Gastroesophageal sphincter (tissue), 4 donors: ENCODE measurements at regions not wholly inside any gene's neighbourhood (a gene's known extent, or its start where the extent isn't known, plus 50 kb on each side); places are given as distances from the start of the nearest gene placed in this dataset.
"Not testable (repeated sequence)": the region's sequence is repeated elsewhere in the genome, so short reads cannot be mapped to it uniquely, and the experiment has no call there.

Source experiments
- ATAC-seq: fragments of 150-250 bp; one replicate; pipeline ENCODE4 v1.9.1; 2016; ENCODE audit warnings: mild to moderate bottlenecking, moderate library complexity
- H3K27ac ChIP-seq, 4 donors: fragments of 200-600 bp; sonication (generic) in 3 of 4; 1 replicate in 3 of 4; 2 replicates in 1 of 4; pipeline ENCODE4 v1.5.1; 2016 to 2019
- H3K27me3 ChIP-seq: fragments of 200-600 bp; sonication (generic); one replicate; pipeline ENCODE4 v1.5.1; 2019
- H3K36me3 ChIP-seq, 2 donors: fragments of 200-600 bp; sonication (generic); one replicate each; pipeline ENCODE4 v1.5.1; 2019; ENCODE audit warnings: control low read depth in 1 of 2
- H3K4me1 ChIP-seq, 3 donors: fragments of 200-600 bp; sonication (generic); 1 replicate in 2 of 3; 2 replicates in 1 of 3; pipeline ENCODE4 v1.5.1; 2016 to 2019; ENCODE audit warnings: control low read depth in 2 of 3
- H3K4me3 ChIP-seq, 2 donors: fragments of 200-600 bp; sonication (generic); one replicate each; pipeline ENCODE4 v1.5.1; 2019; ENCODE audit warnings: mild to moderate bottlenecking in 1 of 2, moderate library complexity in 1 of 2
- H3K9me3 ChIP-seq, 3 donors: fragments of 200-600 bp; sonication (generic); one replicate each; pipeline ENCODE4 v1.5.1; 2017 to 2019; ENCODE audit warnings: control low read depth in 2 of 3
- EP300 ChIP-seq: sonication (generic); formaldehyde crosslinking; IDR thresholded peaks from one replicate; pipeline ENCODE4 v1.6.1; 2017; ENCODE audit warnings: antibody characterized with exemption, mild to moderate bottlenecking
- POLR2A ChIP-seq, 2 donors: fragments of 450-650 bp; IDR thresholded peaks; one replicate each; pipeline ENCODE4 v1.6.1; 2017; ENCODE audit warnings: antibody characterized with exemption in 2 of 2, mild to moderate bottlenecking in 2 of 2, moderate library complexity in 1 of 2
- POLR2AphosphoS5 ChIP-seq: sonication (generic); formaldehyde crosslinking; IDR thresholded peaks from one replicate; pipeline ENCODE4 v1.6.1; 2017; ENCODE audit warnings: antibody characterized with exemption
- WGBS, 2 donors: methylation state at CpG; one replicate each; pipeline ENCODE4 v1.1.5; 2018; ENCODE audit warnings: low coverage in 1 of 2; 5-methylcytosine and 5-hydroxymethylcytosine counted together
- TF ChIP-seq, protein P1 (sequence below), 4 experiments: fragments of 200-600 bp in 2 of 4; fragments of 450-650 bp in 2 of 4; sonication (generic) in 1 of 4; IDR thresholded peaks; one replicate each; pipeline ENCODE4 v1.5.1; 2017 to 2019; ENCODE audit warnings: antibody characterized with exemption in 4 of 4, mild to moderate bottlenecking in 2 of 4, moderate library complexity in 2 of 4

DNA sequence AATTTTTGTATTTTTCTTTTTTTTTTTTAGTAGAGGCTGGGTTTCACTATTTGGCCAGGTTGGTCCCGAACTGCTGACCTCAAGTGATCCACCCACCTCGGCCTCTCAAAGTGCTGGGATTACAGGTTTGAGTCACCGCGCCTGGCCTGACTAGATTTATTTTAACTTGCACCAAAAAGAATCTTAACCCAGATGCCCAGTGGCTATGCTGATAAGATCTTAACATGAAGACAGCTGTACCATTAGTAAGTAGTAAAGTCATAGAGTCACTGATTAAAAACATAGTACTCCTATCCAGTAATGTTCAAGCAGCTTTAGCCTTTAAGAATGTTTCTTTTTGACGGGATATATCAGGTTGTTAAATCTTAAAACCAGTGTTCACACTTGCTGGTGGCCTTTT lies 1061.8 kb upstream of the FLRT2 start:
- 100% methylated on average over 1 of the region's 5 CpGs; no CpG with 5 or more reads in 1 of the 2 donors for WGBS, 2 donors
- TF ChIP-seq EP300 (no peak), POLR2AphosphoS5 (no peak), POLR2A (IDR thresholded peaks at IDR 0.05) (no peak)
- TF ChIP-seq, protein P1, sequence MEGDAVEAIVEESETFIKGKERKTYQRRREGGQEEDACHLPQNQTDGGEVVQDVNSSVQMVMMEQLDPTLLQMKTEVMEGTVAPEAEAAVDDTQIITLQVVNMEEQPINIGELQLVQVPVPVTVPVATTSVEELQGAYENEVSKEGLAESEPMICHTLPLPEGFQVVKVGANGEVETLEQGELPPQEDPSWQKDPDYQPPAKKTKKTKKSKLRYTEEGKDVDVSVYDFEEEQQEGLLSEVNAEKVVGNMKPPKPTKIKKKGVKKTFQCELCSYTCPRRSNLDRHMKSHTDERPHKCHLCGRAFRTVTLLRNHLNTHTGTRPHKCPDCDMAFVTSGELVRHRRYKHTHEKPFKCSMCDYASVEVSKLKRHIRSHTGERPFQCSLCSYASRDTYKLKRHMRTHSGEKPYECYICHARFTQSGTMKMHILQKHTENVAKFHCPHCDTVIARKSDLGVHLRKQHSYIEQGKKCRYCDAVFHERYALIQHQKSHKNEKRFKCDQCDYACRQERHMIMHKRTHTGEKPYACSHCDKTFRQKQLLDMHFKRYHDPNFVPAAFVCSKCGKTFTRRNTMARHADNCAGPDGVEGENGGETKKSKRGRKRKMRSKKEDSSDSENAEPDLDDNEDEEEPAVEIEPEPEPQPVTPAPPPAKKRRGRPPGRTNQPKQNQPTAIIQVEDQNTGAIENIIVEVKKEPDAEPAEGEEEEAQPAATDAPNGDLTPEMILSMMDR (IDR thresholded peaks at IDR 0.05) = no peak
- H3K27ac ChIP-seq = no peak overlapping the region
- no peaks in the 10 kb centered on the region for H3K9me3 ChIP-seq
- H3K4me1 ChIP-seq = no peaks in the 10 kb centered on the region
- no peak for ATAC-seq
- H3K36me3 ChIP-seq = no peaks in the 10 kb centered on the region
- H3K4me3 ChIP-seq = no peak overlapping the region
- no peaks in the 10 kb centered on the region for H3K27me3 ChIP-seq

DNA sequence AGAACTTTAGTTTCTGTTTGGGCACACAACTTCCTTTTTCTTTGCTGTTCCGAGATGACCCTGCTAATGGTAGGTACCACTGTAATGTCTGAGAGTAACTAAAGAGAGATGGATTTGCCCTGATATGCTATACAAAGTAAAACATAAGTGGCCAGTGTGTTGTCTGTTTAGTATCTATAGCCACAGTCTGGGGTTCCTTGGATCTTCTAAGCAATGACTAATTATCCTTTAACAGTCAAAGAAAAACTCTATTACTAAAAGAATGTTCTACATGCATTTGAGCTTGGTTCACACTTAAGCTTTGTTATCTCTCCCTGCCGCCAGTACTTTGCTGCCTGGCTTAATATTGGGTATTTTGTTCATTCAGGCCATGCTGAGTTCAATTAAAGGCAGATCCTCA lies 1051.9 kb upstream of the FLRT2 start:
- no peak overlapping the region for H3K4me3 ChIP-seq
- no peak overlapping the region for H3K27ac ChIP-seq
- ATAC-seq = no peak
- TF ChIP-seq POLR2AphosphoS5 (no peak), EP300 (no peak), POLR2A (IDR thresholded peaks at IDR 0.05) (no peak)
- TF ChIP-seq, protein P1 (IDR thresholded peaks at IDR 0.05) = no peak
- no peaks in the 10 kb centered on the region for H3K4me1 ChIP-seq
- no peaks in the 10 kb centered on the region for H3K27me3 ChIP-seq
- 50 to 80% methylated on average over 2 of the region's 2 CpGs for WGBS, 2 donors
- no peaks in the 10 kb centered on the region for H3K36me3 ChIP-seq
- no peaks in the 10 kb centered on the region for H3K9me3 ChIP-seq

DNA sequence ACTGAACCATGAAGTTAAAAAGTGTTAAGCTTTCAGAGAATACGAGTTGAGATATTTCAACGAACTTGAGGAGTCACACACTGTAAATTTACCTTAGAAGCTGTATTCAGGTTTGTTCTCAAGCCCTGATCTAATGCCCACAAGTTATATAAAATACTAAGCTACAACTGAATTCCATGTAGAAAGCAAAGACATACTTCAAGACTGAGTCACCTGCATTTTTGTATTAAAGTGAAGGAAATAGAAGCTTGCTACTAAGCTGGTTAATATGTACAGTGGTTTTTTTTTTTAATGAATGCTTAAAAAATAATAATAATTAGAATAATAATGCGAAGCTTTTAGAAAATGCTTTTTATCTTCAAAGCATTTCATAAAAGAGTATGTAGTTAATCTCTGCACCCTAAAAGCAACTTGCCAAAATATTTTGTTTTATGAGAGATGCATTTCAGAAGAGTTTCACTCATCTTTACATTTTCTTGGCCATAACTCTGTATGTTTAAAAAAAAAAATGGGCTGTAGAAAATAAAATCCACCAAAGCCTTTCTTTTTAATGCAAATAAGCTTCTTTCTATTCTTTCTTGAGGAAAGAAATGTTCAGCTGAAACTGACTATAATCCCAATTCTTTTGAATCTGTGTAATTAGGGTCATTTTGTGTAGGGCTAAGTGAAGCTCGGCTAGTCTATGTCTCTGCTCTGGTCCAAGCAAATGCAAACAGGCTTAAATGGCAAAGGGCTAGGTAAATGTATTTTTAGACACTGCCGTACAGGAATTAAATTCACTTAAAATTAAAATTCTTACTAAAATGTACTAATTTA lies 1047.5 kb upstream of the FLRT2 start:
- no peak for ATAC-seq
- TF ChIP-seq POLR2A (IDR thresholded peaks at IDR 0.05) (no peak), EP300 (no peak), POLR2AphosphoS5 (no peak)
- TF ChIP-seq, protein P1 (IDR thresholded peaks at IDR 0.05) = no peak
- 89 to 93% methylated on average over 5 of the region's 5 CpGs for WGBS, 2 donors
- Histone ChIP-seq H3K27me3 (no peaks in the 10 kb centered on the region), H3K27ac (no peak overlapping the region), H3K9me3 (no peaks in the 10 kb centered on the region), H3K4me3 (no peak overlapping the region), H3K4me1 (no peaks in the 10 kb centered on the region), H3K36me3 (no peaks in the 10 kb centered on the region)

DNA sequence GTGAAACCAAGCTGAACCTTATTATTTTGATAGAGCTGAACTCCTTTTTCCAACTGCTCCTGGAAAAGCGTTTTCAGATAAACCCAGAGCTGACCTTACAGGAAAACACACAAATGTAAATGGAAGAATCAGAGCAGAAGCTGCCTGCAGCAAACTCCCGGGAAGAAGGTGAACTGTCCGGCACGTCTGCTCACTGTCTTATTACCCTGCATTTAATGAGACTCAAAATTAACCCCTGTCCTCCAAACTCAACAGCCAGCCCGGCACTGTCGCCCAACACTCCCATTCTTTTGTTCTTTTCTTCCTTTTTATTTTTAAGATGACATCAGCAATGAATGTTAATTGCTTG lies 1046.9 kb upstream of the FLRT2 start:
- ATAC-seq = no peak
- WGBS, 2 donors = 57 to 79% methylated on average over 6 of the region's 6 CpGs
- Histone ChIP-seq H3K27me3 (no peaks in the 10 kb centered on the region), H3K4me3 (no peak overlapping the region), H3K27ac (no peak overlapping the region), H3K9me3 (no peaks in the 10 kb centered on the region), H3K4me1 (no peaks in the 10 kb centered on the region), H3K36me3 (no peaks in the 10 kb centered on the region)
- TF ChIP-seq EP300 (no peak), POLR2AphosphoS5 (no peak), POLR2A (IDR thresholded peaks at IDR 0.05) (no peak)

DNA sequence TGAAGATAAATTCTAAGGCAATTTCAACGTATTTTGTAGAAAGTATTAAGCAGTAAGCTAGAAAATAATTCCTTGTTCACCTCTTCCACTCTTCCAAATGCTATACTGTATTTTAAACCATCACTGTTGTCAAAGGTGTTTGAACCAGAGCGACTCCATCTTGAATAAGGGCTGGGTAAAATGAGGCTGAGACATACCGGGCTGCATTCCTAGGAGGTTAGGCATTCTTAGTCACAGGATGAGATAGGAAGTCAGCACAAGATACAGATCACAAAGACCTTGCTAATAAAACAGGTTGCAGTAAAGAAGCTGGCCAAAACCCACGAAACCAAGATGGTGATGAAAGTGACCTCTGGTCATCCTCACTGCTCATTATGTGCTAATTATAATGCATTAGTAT lies 1045.7 kb upstream of the FLRT2 start:
- H3K4me1 ChIP-seq, H3K9me3 ChIP-seq, H3K27me3 ChIP-seq, H3K4me3 ChIP-seq, ATAC-seq, H3K36me3 ChIP-seq, H3K27ac ChIP-seq: not testable (repeated sequence)
- 71 to 95% methylated on average over 3 to 4 of the region's 4 CpGs for WGBS, 2 donors

DNA sequence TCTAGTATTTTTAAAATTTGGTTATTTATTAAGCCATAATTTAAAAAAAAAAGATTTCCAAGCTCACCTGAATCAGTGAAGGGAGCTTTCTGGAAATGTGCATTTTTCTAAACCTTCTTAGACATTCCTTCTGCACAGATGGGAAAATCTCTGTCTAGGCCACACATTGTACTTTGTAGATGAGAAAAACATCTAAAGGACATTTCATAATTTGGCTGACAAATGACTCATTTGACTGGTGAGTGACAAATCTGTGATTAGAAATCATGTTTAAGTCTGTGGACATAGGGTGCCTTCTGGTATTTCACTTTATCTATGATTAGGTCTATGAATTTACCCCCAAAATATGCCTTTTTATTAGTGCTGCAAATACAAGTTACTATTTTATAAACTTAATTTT lies 1044.9 kb upstream of the FLRT2 start:
- ATAC-seq = no peak
- Histone ChIP-seq H3K27ac (no peak overlapping the region), H3K4me1 (no peaks in the 10 kb centered on the region), H3K36me3 (no peaks in the 10 kb centered on the region), H3K4me3 (no peak overlapping the region), H3K27me3 (no peaks in the 10 kb centered on the region), H3K9me3 (no peaks in the 10 kb centered on the region)
- no peak for TF ChIP-seq EP300
- no peak for TF ChIP-seq POLR2A (IDR thresholded peaks at IDR 0.05)
